Neuron (in vitro differentiated cells): ENCODE measurements at regions not wholly inside any gene's neighbourhood (a gene's known extent, or its start where the extent isn't known, plus 50 kb on each side); places are given as distances from the start of the nearest gene placed in this dataset.

Experiments used
- H2AFZ ChIP-seq: one replicate; pipeline ENCODE4 v1.6.1; 2013; ENCODE audit warnings: low read depth, mild to moderate bottlenecking, inconsistent platforms, low read length, moderate library complexity
- H3K27me3 ChIP-seq: one replicate; pipeline ENCODE4 v1.6.1; 2013; ENCODE audit warnings: low read length; ENCODE audit not compliant: insufficient read depth
- H3K36me3 ChIP-seq: one replicate; pipeline ENCODE4 v1.6.1; 2013; ENCODE audit warnings: low read length; ENCODE audit not compliant: insufficient read depth
- H3K4me1 ChIP-seq: one replicate; pipeline ENCODE4 v1.6.1; 2013; ENCODE audit warnings: low read length; ENCODE audit not compliant: insufficient read depth
- H3K4me3 ChIP-seq: 2 replicates; pipeline ENCODE4 v1.5.1; 2013; ENCODE audit warnings: mild to moderate bottlenecking, low read length, moderate library complexity
- H3K9me3 ChIP-seq: one replicate; pipeline ENCODE4 v1.6.1; 2013; ENCODE audit warnings: low read length

DNA sequence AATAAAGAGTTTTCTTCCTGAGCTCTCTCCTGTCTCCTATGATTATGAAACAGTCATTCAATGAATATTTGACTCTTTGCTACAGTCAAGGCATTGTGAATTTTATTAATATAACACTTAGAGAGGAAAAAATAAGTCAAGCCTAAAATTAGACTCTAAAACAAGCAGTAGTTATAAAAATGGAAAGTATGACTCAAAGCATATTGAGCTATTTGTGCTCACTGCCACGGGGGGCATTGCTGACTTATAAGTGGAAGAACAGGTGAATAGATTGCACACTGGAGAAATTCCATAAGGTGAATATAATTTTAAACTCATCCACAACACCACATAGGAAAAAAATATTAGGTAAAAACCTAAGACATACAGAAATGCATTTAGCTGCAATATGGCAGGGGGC, 87.7 kb upstream of the CCDC196 start:
- H3K4me1 ChIP-seq: peaks cover 12% of the 10 kb centered on the region
- no peaks in the 10 kb centered on the region for H3K36me3 ChIP-seq
- no peaks in the 10 kb centered on the region for H3K9me3 ChIP-seq
- no peak overlapping the region for H2AFZ ChIP-seq
- H3K27me3 ChIP-seq: no peaks in the 10 kb centered on the region
- no peak overlapping the region for H3K4me3 ChIP-seq

DNA sequence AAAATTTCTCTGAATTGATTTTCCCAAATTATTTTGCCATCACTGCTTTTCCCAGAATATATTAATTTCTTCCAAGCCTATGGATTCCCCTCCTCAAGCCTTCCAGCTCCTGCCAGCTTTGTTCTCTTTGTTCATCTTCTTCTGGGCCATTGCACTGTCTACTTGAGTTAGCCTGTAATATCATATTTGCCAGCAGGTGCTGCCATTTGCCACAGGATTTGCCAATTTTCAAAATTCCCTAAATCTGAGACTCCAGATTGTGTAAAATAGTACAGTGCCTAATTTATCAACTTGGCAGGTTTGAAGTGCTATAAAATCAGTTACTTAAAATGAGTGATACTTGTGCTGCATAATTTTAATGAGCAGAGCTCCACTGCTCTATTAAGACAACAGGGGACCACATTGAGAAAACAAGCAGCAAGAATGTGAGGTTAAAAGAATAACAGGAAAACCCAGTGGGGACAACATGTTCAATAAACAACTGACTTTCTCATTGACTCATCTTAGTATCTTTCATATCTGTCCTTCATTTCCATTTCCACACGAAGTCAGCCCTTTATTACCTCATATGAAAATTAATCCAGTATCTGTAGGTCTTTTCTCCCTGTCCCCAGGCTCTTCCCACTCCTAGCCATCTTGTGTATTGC, 84.6 kb upstream of the CCDC196 start:
- H3K27me3 ChIP-seq: no peaks in the 10 kb centered on the region

DNA sequence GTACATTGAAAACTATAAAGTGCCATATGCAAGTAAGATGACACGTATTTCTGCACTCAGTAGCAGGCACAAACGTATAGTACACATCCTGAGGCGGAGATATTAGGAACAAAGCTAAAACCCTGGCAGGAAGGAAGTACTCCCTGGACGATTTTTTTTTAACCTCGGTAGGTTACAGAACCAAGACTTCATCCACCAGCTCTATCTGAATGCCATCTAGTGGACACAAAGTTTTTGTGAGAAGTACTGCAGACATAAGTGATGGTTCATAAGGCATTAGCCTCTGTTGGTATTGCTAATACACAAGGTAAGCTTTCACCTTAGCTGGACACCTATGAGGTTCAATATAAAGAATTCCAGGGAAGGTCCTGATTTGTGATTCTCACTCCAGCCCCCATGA, 83.0 kb upstream of the CCDC196 start:
- no peak overlapping the region for H3K4me3 ChIP-seq
- no peaks in the 10 kb centered on the region for H3K27me3 ChIP-seq
- H2AFZ ChIP-seq: no peak overlapping the region
- H3K36me3 ChIP-seq: no peaks in the 10 kb centered on the region
- H3K9me3 ChIP-seq: peaks cover 3% of the 10 kb centered on the region
- H3K4me1 ChIP-seq: peaks cover 27% of the 10 kb centered on the region

More for the DNA sequence above, 84.6 kb upstream of the CCDC196 start:
- Histone ChIP-seq H3K4me3 (no peak overlapping the region), H3K9me3 (no peaks in the 10 kb centered on the region), H2AFZ (peak overlapping the region; percentile 42), H3K36me3 (no peaks in the 10 kb centered on the region), H3K4me1 (peaks cover 25% of the 10 kb centered on the region)

DNA sequence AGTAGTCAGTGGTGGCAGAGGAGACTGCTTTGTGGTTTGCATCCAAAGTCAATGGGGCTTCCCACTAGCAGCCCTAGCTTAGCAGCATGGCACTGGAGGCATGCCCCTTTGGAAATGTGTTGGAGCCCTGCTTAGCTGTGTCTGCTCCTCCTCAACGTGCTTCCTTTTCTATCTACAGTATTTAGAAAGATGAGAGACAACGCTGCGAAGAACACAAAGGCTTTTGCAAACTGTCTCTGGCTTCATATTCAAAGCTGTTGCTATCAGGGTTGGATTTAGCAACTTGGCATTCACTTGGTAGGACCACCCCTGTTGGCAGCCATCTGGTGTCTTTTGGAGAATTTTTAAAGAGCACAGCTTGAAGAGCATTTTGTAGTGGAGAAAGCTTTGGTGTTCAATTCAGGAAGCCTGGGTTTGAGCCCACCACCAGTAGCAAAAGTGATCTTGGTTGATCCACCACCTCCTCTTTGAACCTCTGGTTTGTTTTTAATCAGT, 82.1 kb upstream of the CCDC196 start:
- Histone ChIP-seq H3K9me3 (peaks cover 3% of the 10 kb centered on the region), H3K4me3 (no peak overlapping the region), H3K4me1 (peaks cover 27% of the 10 kb centered on the region), H3K27me3 (no peaks in the 10 kb centered on the region), H3K36me3 (no peaks in the 10 kb centered on the region), H2AFZ (no peak overlapping the region)

DNA sequence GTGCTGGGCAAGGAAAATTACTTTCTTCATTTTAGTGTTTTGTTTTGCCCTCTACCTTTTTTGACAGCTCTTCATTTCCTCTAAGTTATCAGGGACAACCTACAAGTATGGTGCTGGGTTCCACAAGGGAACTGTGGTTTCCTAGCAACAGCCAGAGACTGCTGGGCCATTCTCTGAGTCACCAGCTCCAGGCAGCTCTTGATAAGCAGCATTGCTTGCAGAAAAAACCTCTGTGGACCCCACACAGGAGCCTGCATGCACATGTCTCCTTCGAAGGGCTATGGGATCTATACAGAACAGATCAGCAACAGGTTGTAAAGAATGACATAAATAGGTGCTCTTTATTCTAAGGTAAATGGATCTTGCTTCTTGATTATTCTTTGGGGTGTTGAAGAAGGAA, 81.0 kb upstream of the CCDC196 start:
- H3K27me3 ChIP-seq: no peaks in the 10 kb centered on the region
- no peak overlapping the region for H3K4me3 ChIP-seq

DNA sequence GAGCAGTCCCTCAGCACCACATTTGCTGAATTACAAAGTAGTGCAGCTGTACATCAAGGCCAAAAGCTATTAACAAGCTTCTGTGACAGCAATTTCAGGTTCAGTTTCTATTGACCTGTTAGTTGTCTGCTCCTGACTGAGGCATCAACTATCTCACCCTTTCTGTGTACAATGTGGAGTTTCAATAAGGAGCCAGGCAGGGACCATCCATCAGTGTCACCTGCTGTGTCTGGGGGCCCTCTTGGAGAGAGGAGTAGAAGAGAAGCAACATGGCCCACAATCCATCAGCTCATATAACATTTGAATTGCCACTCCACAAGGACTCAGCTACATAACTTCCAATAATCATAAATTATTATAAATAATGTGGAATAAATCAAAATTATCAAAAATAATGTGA, 72.3 kb upstream of the CCDC196 start:
- no peaks in the 10 kb centered on the region for H3K27me3 ChIP-seq
- H3K9me3 ChIP-seq: no peaks in the 10 kb centered on the region
- peaks cover 13% of the 10 kb centered on the region for H3K4me1 ChIP-seq
- no peak overlapping the region for H3K4me3 ChIP-seq
- no peak overlapping the region for H2AFZ ChIP-seq
- H3K36me3 ChIP-seq: no peaks in the 10 kb centered on the region

More for the DNA sequence above, 81.0 kb upstream of the CCDC196 start:
- no peaks in the 10 kb centered on the region for H3K36me3 ChIP-seq
- peaks cover 3% of the 10 kb centered on the region for H3K9me3 ChIP-seq
- peaks cover 27% of the 10 kb centered on the region for H3K4me1 ChIP-seq
- H2AFZ ChIP-seq: no peak overlapping the region

DNA sequence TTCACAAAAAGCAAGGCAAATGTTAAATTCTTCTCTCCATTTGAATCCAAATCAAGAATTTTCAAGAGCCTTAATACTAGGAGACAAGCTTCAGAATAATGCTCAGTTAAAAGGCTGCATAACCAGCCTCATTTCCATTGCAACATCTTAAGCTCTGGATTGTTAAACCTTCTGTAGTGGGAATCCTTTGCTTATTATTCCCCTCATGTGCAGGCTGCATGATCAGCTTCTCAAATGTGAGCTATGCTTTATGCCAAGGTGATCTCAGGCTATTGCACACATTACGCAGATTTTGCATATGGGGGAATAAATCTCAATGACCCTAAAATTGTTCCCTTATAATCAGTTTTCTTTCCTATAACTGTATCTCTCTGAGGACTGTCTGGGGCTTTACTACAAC, 71.7 kb upstream of the CCDC196 start:
- H3K4me1 ChIP-seq: peaks cover 13% of the 10 kb centered on the region
- H3K36me3 ChIP-seq: no peaks in the 10 kb centered on the region
- no peak overlapping the region for H2AFZ ChIP-seq
- no peaks in the 10 kb centered on the region for H3K9me3 ChIP-seq
- H3K4me3 ChIP-seq: no peak overlapping the region
- H3K27me3 ChIP-seq: no peaks in the 10 kb centered on the region

DNA sequence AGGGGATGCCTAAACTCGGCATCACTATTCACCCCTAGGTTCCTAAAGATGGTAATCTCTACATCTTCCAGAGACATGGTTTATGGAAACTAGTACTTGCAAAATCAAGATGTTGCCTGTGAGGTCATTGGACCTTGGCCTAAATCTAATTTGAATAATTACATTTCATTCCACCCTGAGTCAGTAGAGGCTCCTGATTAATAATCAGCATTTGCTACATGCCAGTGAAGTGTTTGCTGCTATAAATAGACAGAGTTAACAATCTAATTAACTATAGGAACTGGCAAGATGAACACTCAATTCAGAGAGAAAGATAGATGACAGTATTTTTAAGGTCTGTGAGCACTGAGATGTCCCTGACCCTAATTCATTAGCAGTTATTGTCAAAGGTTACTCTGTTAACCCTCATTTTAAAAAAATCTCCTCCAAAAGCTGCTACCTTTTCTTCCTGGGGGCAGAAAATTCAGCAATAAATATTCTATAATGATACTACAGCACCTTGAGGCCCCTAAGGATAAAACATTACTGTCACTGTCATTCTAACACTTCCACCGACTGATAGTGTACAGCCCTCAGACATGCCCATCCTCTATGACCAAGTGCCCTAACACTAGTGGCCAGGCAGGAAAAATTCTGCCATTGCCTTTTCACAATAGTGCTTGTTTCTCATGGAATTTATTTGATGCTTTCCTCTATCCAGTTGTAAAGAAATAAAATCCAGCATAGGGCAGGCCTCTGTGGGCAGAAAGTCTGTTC, 65.7 kb upstream of the CCDC196 start:
- no peaks in the 10 kb centered on the region for H3K36me3 ChIP-seq
- no peaks in the 10 kb centered on the region for H3K27me3 ChIP-seq
- no peak overlapping the region for H2AFZ ChIP-seq
- H3K4me1 ChIP-seq: peaks cover 12% of the 10 kb centered on the region
- no peaks in the 10 kb centered on the region for H3K9me3 ChIP-seq
- H3K4me3 ChIP-seq: no peak overlapping the region

DNA sequence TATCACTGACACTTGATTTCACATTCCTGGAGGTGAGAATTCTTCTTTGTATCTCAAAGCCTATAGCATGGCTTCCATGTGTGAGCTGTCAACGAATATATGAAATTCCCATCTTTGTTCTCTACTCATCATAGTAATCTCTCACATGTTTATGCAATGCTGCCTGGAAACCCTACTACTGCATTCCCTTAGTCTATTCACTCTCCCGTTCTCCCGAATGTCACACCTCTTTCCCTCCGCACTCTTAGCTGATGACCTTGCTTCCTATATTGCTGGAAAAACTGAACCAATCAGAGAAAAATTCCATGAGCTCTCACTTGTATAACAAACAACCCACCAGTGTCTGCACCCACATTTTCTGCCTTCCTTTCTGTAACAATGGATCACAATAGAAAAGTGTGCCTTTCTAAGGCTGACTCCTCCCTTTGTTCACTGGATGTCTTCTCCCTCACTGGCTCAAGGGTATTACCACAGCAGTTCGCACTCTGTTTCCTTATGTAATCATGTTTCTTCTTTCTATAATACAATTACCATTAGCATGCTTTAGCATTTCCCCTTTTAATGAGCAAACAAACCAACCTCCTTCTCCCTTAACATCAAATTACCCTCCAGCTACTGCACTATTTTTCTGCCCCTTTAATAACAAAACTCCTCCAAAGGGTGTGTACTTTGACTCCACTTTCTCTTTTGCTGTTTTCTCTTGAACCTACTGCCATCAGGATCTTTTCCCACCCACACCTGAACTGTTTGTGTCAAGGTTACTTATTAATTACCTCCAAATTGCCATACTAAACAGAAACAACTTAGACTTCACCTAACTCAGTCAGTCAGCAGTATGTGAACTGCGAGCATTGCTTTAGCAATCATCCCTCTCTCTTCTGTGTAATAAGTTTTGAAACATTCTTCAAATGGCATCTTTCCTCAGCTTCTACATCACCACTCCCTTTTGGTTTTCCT, 63.9 kb upstream of the CCDC196 start:
- H3K9me3 ChIP-seq: no peaks in the 10 kb centered on the region
- no peak overlapping the region for H3K4me3 ChIP-seq
- H3K27me3 ChIP-seq: no peaks in the 10 kb centered on the region
- no peaks in the 10 kb centered on the region for H3K36me3 ChIP-seq
- H3K4me1 ChIP-seq: peaks cover 12% of the 10 kb centered on the region
- H2AFZ ChIP-seq: no peak overlapping the region

DNA sequence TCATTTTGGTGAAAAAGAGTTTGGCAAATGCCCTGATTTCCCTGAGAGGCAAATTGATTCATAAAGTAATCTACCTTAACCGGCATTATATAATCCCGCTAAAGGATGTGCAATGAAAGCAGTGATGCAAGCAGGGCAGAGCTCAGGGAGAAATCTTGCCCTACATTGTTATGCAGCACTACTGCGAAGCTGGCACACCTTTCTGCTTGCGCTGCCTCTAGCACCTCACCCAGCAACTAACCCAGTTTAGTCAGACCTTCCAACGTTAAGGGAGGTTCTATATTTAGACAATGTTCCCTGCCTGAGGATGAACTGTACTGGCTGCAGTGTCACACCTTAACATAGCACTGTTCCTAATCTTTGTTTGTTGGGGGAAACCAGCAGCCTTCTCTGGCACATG, 60.8 kb upstream of the CCDC196 start:
- H3K4me3 ChIP-seq: no peak overlapping the region
- H3K4me1 ChIP-seq: peaks cover 12% of the 10 kb centered on the region
- no peaks in the 10 kb centered on the region for H3K27me3 ChIP-seq
- H3K36me3 ChIP-seq: no peaks in the 10 kb centered on the region
- no peaks in the 10 kb centered on the region for H3K9me3 ChIP-seq
- no peak overlapping the region for H2AFZ ChIP-seq

DNA sequence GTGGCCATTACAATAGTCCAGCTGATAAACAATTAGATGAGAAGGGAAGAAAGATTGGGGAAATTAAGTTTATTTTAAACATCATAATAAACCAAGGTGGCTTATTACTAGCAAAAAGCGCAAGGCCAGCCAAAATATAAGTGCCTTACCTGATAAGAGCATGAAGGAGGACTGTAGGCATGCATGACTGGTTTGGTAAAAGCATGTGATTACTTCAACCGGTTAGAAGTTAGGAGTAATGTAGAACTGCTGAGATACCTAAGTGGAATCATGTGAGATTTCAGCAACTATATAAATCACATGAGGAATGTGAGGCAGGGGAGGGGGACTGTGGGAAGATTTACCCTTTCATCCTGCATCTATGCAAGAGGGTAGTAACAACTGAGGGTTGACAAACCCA, 59.7 kb upstream of the CCDC196 start:
- Histone ChIP-seq H3K4me3 (no peak overlapping the region), H3K4me1 (peaks cover 9% of the 10 kb centered on the region), H3K36me3 (no peaks in the 10 kb centered on the region), H3K9me3 (no peaks in the 10 kb centered on the region), H2AFZ (no peak overlapping the region), H3K27me3 (no peaks in the 10 kb centered on the region)

DNA sequence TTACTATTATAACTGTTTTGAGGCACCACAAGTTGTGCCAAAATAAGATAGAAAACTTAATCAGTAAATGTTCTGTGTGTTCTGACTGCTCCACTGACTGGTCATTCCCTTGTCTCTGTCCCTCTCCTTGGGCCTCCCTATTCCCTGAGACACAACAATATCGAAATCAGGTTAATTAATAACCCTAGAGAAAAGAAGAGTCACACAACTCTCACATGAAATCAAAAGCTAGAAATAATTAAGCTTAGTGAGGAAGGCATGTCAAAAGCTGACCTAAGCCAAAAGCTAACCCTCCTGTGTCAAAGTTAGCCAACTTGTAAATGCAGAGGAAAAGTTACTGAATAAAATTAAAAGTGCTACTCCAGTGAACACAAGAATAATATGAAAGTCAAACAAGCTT, 53.8 kb upstream of the CCDC196 start:
- Histone ChIP-seq H3K4me3 (no peak overlapping the region), H3K27me3 (no peaks in the 10 kb centered on the region), H3K9me3 (peaks cover 2% of the 10 kb centered on the region), H3K4me1 (no peaks in the 10 kb centered on the region), H3K36me3 (no peaks in the 10 kb centered on the region), H2AFZ (no peak overlapping the region)

DNA sequence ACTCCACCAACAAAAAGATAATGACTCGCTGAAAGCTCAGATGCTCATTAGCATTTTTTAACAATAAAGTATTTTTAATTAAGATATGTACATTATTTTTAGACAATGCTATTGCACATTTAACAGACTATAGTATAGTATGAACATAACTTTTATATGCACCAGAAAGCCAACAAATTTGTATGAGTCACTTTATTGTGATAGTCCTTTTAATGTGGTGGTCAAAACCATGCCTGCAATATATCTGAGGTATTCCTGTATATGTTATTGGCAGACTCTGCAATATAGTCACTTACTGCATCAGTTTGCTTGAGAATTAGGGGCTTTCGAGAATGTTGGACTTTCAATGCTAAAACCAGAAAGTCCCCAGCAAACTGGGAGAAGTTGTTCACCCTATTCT, 51.7 kb upstream of the CCDC196 start:
- Histone ChIP-seq H3K9me3 (peaks cover 2% of the 10 kb centered on the region), H3K36me3 (no peaks in the 10 kb centered on the region), H3K4me1 (no peaks in the 10 kb centered on the region), H3K4me3 (no peak overlapping the region), H2AFZ (no peak overlapping the region), H3K27me3 (no peaks in the 10 kb centered on the region)
